ENCODE measurements at regions not wholly inside any gene's neighbourhood (a gene's known extent, or its start where the extent isn't known, plus 50 kb on each side); places are given as distances from the start of the nearest gene placed in this dataset.

GRCh38 chr16:80389338-80389737 is 151.5 kb upstream of the DYNLRB2 start:
- Histone ChIP-seq H2AFZ (no peak overlapping the region), H3K27ac (no peak overlapping the region), H3K9me3 (ENCODE audit: insufficient read depth, low read depth) (no peaks in the 10 kb centered on the region), H4K20me1 (ENCODE audit: insufficient read depth) (no peaks in the 10 kb centered on the region), H3K79me2 (ENCODE audit: low read depth) (no peaks in the 10 kb centered on the region), H3F3A (ENCODE audit: insufficient read depth, low read depth) (no peaks in the 10 kb centered on the region), H3K9me2 (ENCODE audit: insufficient read depth) (no peaks in the 10 kb centered on the region), H3K27me3 (ENCODE audit: insufficient read depth, low read depth) (peaks cover 19% of the 10 kb centered on the region), H3K4me2 (no peak overlapping the region), H3K4me1 (replicated peaks; ENCODE audit: insufficient read depth) (no peaks in the 10 kb centered on the region), H3K36me3 (ENCODE audit: low read depth) (no peaks in the 10 kb centered on the region), H3K4me3 (no peak overlapping the region)
- ChIA-PET POLR2A (ENCODE audit: unreplicated experiment) (no interaction called here), CTCF (no interaction called here)
- no peak for DNase-seq
- no TSS peak for BruUV-seq (replicated peaks)
- TF ChIP-seq CTCF (conservative IDR thresholded peaks at IDR 0.05) (no peak), EZH2 (IDR thresholded peaks at IDR 0.05; ENCODE audit: low read depth) (no peak)
- intact Hi-C loops (cut with micrococcal nuclease; ENCODE audit: unreplicated experiment): no loop called here

GRCh38 chr16:80387318-80387921 is 153.4 kb upstream of the DYNLRB2 start:
- H3K36me3 ChIP-seq (ENCODE audit: low read depth): no peaks in the 10 kb centered on the region
- ChIA-PET CTCF (no interaction called here), POLR2A (ENCODE audit: unreplicated experiment) (no interaction called here)
- H3K27me3 ChIP-seq (ENCODE audit: insufficient read depth, low read depth): peaks cover 23% of the 10 kb centered on the region
- H2AFZ ChIP-seq: no peak overlapping the region
- intact Hi-C loops (cut with micrococcal nuclease; ENCODE audit: unreplicated experiment): no loop called here
- BruUV-seq (replicated peaks): no TSS peak
- H3K9me3 ChIP-seq (ENCODE audit: insufficient read depth, low read depth): no peaks in the 10 kb centered on the region
- H3K4me2 ChIP-seq: no peak overlapping the region
- H3K4me3 ChIP-seq: no peak overlapping the region
- no peaks in the 10 kb centered on the region for H3K4me1 ChIP-seq (replicated peaks; ENCODE audit: insufficient read depth)
- no peaks in the 10 kb centered on the region for H3F3A ChIP-seq (ENCODE audit: insufficient read depth, low read depth)
- H3K27ac ChIP-seq: no peak overlapping the region
- H4K20me1 ChIP-seq (ENCODE audit: insufficient read depth): no peaks in the 10 kb centered on the region
- H3K79me2 ChIP-seq (ENCODE audit: low read depth): no peaks in the 10 kb centered on the region
- DNase-seq: no peak
- TF ChIP-seq EZH2 (IDR thresholded peaks at IDR 0.05; ENCODE audit: low read depth) (no peak), CTCF (conservative IDR thresholded peaks at IDR 0.05) (no peak)
- no peaks in the 10 kb centered on the region for H3K9me2 ChIP-seq (ENCODE audit: insufficient read depth)

GRCh38 chr16:80384862-80385261 is 155.9 kb upstream of the DYNLRB2 start:
- ChIA-PET CTCF (no interaction called here), POLR2A (ENCODE audit: unreplicated experiment) (no interaction called here)
- intact Hi-C loops (cut with micrococcal nuclease; ENCODE audit: unreplicated experiment): no loop called here
- no peak for TF ChIP-seq CTCF (conservative IDR thresholded peaks at IDR 0.05)
- no peak for TF ChIP-seq EZH2 (IDR thresholded peaks at IDR 0.05; ENCODE audit: low read depth)
- no TSS peak for BruUV-seq (replicated peaks)
- no peak overlapping the region for H2AFZ ChIP-seq
- H3K9me3 ChIP-seq (ENCODE audit: insufficient read depth, low read depth): no peaks in the 10 kb centered on the region
- no peak overlapping the region for H3K4me3 ChIP-seq
- no peaks in the 10 kb centered on the region for H3K36me3 ChIP-seq (ENCODE audit: low read depth)
- no peaks in the 10 kb centered on the region for H3K79me2 ChIP-seq (ENCODE audit: low read depth)
- no peak for DNase-seq
- no peak overlapping the region for H3K27ac ChIP-seq
- H3K4me1 ChIP-seq (replicated peaks; ENCODE audit: insufficient read depth): no peaks in the 10 kb centered on the region
- H4K20me1 ChIP-seq (ENCODE audit: insufficient read depth): no peaks in the 10 kb centered on the region
- H3F3A ChIP-seq (ENCODE audit: insufficient read depth, low read depth): no peaks in the 10 kb centered on the region
- H3K27me3 ChIP-seq (ENCODE audit: insufficient read depth, low read depth): peaks cover 15% of the 10 kb centered on the region
- no peak overlapping the region for H3K4me2 ChIP-seq
- no peaks in the 10 kb centered on the region for H3K9me2 ChIP-seq (ENCODE audit: insufficient read depth)

All from PC-9 (cell line).